NCI-H146 treated with DMSO at 0.1 percent for 48 hours (cell line): ENCODE measurements at regions not wholly inside any gene's neighbourhood (a gene's known extent, or its start where the extent isn't known, plus 50 kb on each side); places are given as distances from the start of the nearest gene placed in this dataset.
"Not testable (repeated sequence)": the region's sequence is repeated elsewhere in the genome, so short reads cannot be mapped to it uniquely, and the experiment has no call there.

ENCODE experiments used
- DNase-seq: peaks from one replicate; lab custom pipeline; 2025; ENCODE audit not compliant: unreplicated experiment; lab: John Stamatoyannopoulos, UW

GRCh38 chr5:135143682-135144081, 109.7 kb upstream of the PITX1 start:
- not testable (repeated sequence) for DNase-seq

GRCh38 chr5:135141303-135142268, 107.6 kb upstream of the PITX1 start:
- no peak for DNase-seq

- no peak for DNase-seq
These were observed 106.6 kb upstream of the PITX1 start for GRCh38 chr5:135140446-135141204.

GRCh38 chr5:135139381-135140134, 105.5 kb upstream of the PITX1 start:
- no peak for DNase-seq

- no peak for DNase-seq
These were observed 104.3 kb upstream of the PITX1 start for GRCh38 chr5:135138116-135138850.

GRCh38 chr5:135137146-135137915, 103.3 kb upstream of the PITX1 start:
- DNase-seq: no peak

GRCh38 chr5:135136546-135136945, 102.5 kb upstream of the PITX1 start:
- no peak for DNase-seq

- DNase-seq: no peak
These were observed 101.7 kb upstream of the PITX1 start for GRCh38 chr5:135135530-135136226.

GRCh38 chr5:135134691-135135381, 100.8 kb upstream of the PITX1 start:
- DNase-seq: no peak

GRCh38 chr5:135133698-135134515, 99.9 kb upstream of the PITX1 start:
- no peak for DNase-seq

GRCh38 chr5:135133181-135133580, 99.2 kb upstream of the PITX1 start:
- no peak for DNase-seq

- no peak for DNase-seq
These were observed 98.0 kb upstream of the PITX1 start for GRCh38 chr5:135131801-135132680.

- DNase-seq: no peak
These were observed 96.5 kb upstream of the PITX1 start for GRCh38 chr5:135130261-135131215.

- no peak for DNase-seq
These were observed 95.3 kb upstream of the PITX1 start for GRCh38 chr5:135129307-135129706.

- DNase-seq: no peak
These were observed 94.3 kb upstream of the PITX1 start for GRCh38 chr5:135128361-135128760.
